ENCODE measurements at regions not wholly inside any gene's neighbourhood (a gene's known extent, or its start where the extent isn't known, plus 50 kb on each side); places are given as distances from the start of the nearest gene placed in this dataset.

- Histone ChIP-seq H3K4me1 (ENCODE audit: control insufficient read depth, insufficient read depth, low read length) (no peaks in the 10 kb centered on the region), H3K4me2 (ENCODE audit: control insufficient read depth, insufficient read depth) (no peak overlapping the region), H3K36me3 (ENCODE audit: control insufficient read depth in 2 of 2, insufficient read depth in 2 of 2, low read length in 1 of 2) (no peaks in the 10 kb centered on the region), H3K79me2 (ENCODE audit: control insufficient read depth, insufficient read depth, low read length) (no peaks in the 10 kb centered on the region), H4K20me1 (ENCODE audit: control insufficient read depth, insufficient read depth) (no peaks in the 10 kb centered on the region), H3K27me3 (replicated peaks in 1 of 2; ENCODE audit: control insufficient read depth in 2 of 2, insufficient read depth in 2 of 2, low read length in 1 of 2) (no peaks in the 10 kb centered on the region), H3K9me3 (replicated peaks; ENCODE audit: control insufficient read depth, insufficient read depth, low read length) (no peaks in the 10 kb centered on the region), H3K27ac (ENCODE audit: control insufficient read depth, insufficient read depth) (no peak overlapping the region), H3K4me3 (no peak overlapping the region), H3K9ac (ENCODE audit: control insufficient read depth, insufficient read depth, low read length) (no peak overlapping the region), H2AFZ (ENCODE audit: control insufficient read depth, low read depth, low read length) (no peak overlapping the region)
- WGBS (ENCODE audit: insufficient coverage, insufficient replicate concordance, low lambda C conversion rate, missing lambda C conversion rate) = 77% methylated on average over 11 of the region's 11 CpGs
- RAD21 ChIA-PET (ENCODE audit: unreplicated experiment) = no interaction called here
- FAIRE-seq (no peak), DNase-seq (ENCODE audit: low read depth, low spot score) (no peak), ATAC-seq (no peak)
- SMC1A ChIA-PET (ENCODE audit: uncharacterized antibody, unreplicated experiment) = interaction anchor here (1.2 kb wide), 1 partner anchor 12 kb away, joined by 6 read pairs; no protein-coding TSS in a partner anchor
- no TSS peak for BruUV-seq (replicated peaks)
- POLR2A ChIA-PET = no interaction called here
- intact Hi-C loops (cut with micrococcal nuclease; ENCODE audit: unreplicated experiment) (no loop called here), in situ Hi-C loops (cut with MboI) (no loop called here)
- CTCF ChIA-PET = interaction anchor here (0.8 to 2.0 kb wide), 2 partner anchors 12 to 182 kb away, joined by 5 to 14 read pairs; no protein-coding TSS in a partner anchor
- TF ChIP-seq NR2C1 (IDR thresholded peaks at IDR 0.05) = no peak
- no peak for TF ChIP-seq CHD2 (IDR thresholded peaks at IDR 0.05; ENCODE audit: borderline replicate concordance, low read depth, low read length)
- no peak for TF ChIP-seq ESRRA (IDR thresholded peaks at IDR 0.05; ENCODE audit: low read length)
- TF ChIP-seq, protein P1, sequence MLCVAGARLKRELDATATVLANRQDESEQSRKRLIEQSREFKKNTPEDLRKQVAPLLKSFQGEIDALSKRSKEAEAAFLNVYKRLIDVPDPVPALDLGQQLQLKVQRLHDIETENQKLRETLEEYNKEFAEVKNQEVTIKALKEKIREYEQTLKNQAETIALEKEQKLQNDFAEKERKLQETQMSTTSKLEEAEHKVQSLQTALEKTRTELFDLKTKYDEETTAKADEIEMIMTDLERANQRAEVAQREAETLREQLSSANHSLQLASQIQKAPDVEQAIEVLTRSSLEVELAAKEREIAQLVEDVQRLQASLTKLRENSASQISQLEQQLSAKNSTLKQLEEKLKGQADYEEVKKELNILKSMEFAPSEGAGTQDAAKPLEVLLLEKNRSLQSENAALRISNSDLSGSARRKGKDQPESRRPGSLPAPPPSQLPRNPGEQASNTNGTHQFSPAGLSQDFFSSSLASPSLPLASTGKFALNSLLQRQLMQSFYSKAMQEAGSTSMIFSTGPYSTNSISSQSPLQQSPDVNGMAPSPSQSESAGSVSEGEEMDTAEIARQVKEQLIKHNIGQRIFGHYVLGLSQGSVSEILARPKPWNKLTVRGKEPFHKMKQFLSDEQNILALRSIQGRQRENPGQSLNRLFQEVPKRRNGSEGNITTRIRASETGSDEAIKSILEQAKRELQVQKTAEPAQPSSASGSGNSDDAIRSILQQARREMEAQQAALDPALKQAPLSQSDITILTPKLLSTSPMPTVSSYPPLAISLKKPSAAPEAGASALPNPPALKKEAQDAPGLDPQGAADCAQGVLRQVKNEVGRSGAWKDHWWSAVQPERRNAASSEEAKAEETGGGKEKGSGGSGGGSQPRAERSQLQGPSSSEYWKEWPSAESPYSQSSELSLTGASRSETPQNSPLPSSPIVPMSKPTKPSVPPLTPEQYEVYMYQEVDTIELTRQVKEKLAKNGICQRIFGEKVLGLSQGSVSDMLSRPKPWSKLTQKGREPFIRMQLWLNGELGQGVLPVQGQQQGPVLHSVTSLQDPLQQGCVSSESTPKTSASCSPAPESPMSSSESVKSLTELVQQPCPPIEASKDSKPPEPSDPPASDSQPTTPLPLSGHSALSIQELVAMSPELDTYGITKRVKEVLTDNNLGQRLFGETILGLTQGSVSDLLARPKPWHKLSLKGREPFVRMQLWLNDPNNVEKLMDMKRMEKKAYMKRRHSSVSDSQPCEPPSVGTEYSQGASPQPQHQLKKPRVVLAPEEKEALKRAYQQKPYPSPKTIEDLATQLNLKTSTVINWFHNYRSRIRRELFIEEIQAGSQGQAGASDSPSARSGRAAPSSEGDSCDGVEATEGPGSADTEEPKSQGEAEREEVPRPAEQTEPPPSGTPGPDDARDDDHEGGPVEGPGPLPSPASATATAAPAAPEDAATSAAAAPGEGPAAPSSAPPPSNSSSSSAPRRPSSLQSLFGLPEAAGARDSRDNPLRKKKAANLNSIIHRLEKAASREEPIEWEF (IDR thresholded peaks at IDR 0.05; ENCODE audit: insufficient replicate concordance, low read depth, low read length) = no peak
- no peak for TF ChIP-seq TBL1XR1 (IDR thresholded peaks at IDR 0.05; ENCODE audit: low read depth, low read length)
- TF ChIP-seq, protein P2, sequence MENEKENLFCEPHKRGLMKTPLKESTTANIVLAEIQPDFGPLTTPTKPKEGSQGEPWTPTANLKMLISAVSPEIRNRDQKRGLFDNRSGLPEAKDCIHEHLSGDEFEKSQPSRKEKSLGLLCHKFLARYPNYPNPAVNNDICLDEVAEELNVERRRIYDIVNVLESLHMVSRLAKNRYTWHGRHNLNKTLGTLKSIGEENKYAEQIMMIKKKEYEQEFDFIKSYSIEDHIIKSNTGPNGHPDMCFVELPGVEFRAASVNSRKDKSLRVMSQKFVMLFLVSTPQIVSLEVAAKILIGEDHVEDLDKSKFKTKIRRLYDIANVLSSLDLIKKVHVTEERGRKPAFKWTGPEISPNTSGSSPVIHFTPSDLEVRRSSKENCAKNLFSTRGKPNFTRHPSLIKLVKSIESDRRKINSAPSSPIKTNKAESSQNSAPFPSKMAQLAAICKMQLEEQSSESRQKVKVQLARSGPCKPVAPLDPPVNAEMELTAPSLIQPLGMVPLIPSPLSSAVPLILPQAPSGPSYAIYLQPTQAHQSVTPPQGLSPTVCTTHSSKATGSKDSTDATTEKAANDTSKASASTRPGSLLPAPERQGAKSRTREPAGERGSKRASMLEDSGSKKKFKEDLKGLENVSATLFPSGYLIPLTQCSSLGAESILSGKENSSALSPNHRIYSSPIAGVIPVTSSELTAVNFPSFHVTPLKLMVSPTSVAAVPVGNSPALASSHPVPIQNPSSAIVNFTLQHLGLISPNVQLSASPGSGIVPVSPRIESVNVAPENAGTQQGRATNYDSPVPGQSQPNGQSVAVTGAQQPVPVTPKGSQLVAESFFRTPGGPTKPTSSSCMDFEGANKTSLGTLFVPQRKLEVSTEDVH (IDR thresholded peaks at IDR 0.05; ENCODE audit: low read depth, partially characterized antibody) = no peak
- no peak for TF ChIP-seq BMI1 (IDR thresholded peaks at IDR 0.05; ENCODE audit: borderline replicate concordance)
- no peak for TF ChIP-seq DPF2 (IDR thresholded peaks at IDR 0.05)
- no peak for TF ChIP-seq STAT1 (conservative IDR thresholded peaks at IDR 0.05)
- TF ChIP-seq HSF1 (IDR thresholded peaks at IDR 0.05; ENCODE audit: low read depth, low read length) = no peak
- TF ChIP-seq ZSCAN29 (IDR thresholded peaks at IDR 0.05) = no peak
- no peak for TF ChIP-seq SMC3 (IDR thresholded peaks at IDR 0.05; ENCODE audit: borderline replicate concordance, low read length)
- no peak for TF ChIP-seq YY1 (IDR thresholded peaks at IDR 0.05; ENCODE audit: low read depth, low read length)
- TF ChIP-seq SMAD1 (IDR thresholded peaks at IDR 0.05; ENCODE audit: low read depth, partially characterized antibody) = no peak
These were observed 129.6 kb downstream of the LMNTD1 start for GRCh38 chr12:25423355-25424050.
